Fibroblast of skin of back (primary cell): ENCODE measurements at regions not wholly inside any gene's neighbourhood (a gene's known extent, or its start where the extent isn't known, plus 50 kb on each side); places are given as distances from the start of the nearest gene placed in this dataset.
"Not testable (repeated sequence)": the region's sequence is repeated elsewhere in the genome, so short reads cannot be mapped to it uniquely, and the experiment has no call there.

Source experiments
- DNase-seq: peaks from one replicate; pipeline ENCODE4 v3.0.0-alpha.2; 2013

DNA sequence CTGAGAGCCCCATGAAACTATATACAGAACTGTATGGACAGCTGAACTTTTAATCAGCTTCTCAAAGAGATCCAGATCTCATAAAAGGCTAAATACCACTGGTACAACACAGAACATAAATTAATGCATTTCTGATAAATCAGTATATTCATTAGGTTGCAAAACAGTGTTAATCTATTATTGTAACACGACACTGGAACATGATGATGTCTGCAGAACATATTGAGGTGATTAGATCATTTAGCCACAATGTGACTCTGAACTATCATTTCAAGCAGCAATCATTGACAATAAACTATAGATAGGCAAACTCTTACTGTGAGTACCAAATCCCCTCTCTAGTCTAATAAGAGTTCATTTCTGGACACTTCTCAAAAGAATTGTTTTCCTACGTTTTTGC is 50.3 kb downstream of the GASK1B start:
- DNase-seq, result no peak

DNA sequence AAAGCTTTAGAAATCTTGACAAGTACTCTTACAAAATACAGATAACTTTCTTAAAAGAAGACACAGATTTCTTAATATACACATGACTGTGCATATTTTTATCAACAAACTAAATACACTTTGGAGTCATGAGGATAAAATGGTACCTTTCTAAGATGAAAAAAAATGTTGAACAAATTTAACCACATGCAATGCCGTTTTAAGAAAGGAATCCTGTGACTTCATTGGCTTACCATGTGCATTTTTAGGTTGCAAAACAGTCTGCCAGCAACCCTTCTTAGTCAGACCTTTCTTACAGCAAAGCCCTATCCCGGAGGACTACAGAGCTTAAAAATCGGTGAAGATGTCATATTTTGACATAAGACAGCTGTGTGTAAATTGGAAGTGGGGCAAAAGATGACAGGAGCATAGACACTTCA is 51.7 kb downstream of the GASK1B start:
- DNase-seq, result peak; percentile 92

DNA sequence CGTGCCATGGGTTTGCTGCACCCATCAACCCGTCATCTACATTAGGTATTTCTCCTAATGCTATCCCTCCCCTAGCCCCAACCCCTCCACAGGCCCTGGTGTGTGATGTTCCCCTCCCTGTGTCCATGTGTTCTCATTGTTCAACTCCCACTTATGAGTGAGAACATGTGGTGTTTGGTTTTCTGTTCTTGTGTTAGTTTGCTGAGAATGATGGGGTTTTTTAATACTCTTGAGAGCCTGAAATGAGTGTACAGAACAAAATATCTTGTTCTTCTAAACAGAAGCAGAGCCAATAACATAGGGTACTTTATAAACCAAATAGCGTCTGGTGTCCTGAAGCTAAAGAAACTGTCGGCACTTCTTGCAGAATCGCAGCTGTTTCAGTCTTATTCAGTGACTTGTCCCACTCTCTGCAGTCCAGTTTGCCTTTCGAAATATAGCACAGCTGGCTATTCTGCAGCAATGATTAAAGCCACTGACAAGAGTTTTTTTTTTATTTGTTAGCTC is 52.1 kb downstream of the GASK1B start:
- DNase-seq, result not testable (repeated sequence)

DNA sequence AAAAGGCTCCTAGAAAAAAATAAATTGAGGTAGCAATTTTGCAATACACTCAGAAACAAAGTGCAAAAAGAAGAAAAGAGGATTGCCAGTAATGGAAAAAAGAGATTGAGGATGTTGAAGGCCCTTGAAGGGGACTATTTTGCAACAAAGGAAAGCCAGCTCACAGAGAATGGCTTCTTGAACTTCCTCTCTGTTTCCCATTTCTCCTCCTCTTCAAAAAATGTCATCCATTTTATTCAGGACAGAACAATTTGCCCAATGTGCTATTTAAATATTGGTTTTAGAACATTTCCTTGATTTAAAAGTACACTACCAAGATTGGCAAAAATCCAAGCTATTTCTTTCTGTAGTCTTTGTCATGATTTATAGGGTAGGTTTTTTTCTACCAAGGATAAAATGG is 60.2 kb downstream of the GASK1B start:
- DNase-seq, result no peak

DNA sequence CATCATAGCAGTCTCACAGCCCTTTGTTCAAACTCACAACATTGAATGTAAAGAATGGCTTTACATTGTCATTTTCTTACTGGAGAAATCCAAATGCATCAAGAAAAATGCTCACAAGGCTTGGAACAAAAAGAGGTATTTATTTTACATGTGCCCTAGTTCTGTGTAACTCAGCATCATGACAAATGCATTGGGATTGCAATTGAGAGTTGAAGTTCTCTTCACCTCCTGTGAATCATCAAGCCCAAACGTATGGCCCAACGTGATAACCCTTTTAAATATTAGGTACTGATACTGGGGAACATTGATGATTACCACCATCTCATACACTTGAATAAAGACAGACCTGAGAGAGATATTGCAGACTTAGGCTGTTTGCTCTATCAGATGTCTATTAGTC is 61.6 kb downstream of the GASK1B start:
- no peak for DNase-seq

DNA sequence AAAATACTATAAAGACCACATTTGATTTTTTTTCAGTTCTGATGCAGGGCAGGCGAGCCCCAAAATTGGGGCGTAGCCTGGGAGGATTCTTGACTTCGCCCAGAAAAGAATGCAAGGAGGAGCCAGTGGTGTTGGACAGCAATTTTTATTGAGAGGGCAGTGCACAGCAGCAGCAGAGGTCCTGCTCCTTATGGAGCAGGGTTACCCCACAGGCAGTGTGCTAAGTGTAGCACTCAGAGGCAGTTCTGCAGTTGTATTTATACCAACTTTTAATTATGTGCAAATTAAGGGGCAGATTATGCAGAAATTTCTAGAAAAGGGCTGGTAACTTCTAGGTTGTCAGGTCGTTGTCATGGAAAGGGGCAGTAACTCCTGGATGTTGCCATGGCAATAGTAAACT is 69.9 kb downstream of the GASK1B start:
- no peak for DNase-seq

DNA sequence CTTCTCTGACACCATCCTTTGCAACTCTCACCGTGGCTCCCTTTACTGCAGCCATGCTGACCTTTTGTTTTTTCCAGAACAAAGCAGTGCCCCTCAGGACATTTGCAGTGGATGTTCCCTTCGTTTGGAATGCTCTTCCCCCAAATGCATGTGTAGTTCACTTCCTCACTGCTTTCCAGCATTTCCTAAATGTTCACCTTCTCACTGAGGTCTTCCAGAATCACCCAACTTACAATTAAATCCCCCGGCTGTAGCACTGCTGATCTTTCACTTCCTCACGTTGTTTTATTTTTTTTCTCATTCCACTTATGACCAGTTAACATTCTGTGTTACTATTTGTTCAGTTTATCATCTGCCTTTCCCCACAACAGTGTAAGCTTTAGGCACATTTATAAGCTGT is 73.1 kb downstream of the GASK1B start:
- no peak for DNase-seq

DNA sequence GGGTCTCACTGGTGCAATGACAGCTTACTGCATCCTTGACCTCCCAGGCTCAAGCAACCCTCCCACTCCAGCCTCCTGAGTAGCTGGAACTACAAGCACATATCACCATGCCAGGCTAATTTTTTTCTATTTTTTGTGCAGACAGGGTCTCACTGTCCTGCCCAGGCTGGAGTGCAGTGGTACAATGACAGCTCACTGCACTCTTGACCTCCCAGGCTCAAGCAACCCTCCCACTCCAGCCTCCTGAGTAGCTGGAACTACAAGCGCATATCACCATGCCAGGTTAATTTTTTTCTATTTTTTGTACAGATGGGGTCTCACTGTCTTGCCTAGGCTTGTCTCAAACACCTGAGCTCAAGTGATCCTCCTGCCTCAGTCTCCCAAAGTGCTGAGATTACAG is 74.0 kb downstream of the GASK1B start:
- DNase-seq, result no peak

DNA sequence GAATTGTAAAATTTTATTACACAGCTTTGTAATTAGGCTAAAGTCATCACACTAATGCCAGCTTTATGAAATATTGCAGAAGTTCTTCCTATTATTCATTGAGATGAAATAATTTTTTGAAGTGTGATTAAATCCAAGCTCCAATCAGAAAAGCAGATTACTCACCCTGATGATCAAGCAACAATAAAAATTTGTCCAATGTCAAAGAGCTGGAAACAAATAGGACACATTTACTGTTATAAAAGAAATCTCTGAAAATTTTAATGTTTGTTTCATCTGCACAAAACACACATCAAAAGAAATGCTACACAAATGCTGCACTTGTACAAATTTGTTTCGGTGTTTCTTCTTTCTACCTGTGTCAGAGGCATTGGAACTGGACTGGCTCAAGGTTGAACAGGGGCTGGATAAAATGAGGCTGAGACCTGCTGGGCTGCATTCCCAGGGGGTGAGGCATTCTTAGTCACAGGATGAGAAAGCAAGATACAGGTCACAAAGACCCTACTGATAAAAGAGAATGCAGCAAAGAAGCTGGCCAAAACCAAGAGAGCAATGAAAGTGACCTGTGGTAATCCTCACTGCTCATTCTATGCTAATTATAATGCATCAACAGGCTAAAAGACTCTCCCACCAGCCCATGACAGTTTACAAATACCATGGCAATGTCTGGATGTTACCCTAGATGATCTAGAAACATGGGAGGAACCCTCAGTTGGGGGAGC is 78.3 kb downstream of the GASK1B start:
- peak; percentile 13 for DNase-seq

DNA sequence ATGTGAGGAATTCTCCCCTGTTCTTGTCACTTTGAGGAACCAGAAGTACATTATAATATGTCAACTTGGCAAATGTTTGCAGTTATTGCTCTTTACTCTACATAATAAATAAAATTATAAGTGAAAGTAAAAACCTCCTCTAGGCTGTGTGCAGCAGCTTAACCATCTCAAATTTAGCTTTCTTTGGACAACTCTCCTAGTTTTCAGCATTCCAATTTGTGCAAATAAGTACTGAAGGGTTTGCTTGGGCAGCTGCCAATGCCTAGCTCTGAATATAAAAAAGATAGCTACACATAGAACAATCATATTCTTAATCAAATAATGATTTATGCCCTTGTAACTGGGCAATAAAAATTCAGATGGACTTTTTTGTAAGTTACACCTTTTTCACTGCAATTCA is 82.5 kb downstream of the GASK1B start:
- peak; percentile 4 for DNase-seq

DNA sequence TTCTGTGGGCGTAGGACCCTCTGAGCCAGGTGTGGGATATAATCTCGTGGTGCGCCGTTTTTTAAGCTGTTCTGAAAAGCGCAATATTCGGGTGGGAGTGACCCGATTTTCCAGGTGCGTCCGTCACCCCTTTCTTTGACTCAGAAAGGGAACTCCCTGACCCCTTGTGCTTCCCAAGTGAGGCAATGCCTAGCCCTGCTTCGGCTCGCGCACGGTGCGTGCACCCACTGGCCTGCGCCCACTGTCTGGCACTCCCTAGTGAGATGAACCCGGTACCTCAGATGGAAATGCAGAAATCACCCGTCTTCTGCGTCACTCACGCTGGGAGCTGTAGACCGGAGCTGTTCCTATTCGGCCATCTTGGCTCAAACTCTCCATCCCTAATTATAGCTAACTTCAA is 82.9 kb downstream of the GASK1B start:
- not testable (repeated sequence) for DNase-seq

DNA sequence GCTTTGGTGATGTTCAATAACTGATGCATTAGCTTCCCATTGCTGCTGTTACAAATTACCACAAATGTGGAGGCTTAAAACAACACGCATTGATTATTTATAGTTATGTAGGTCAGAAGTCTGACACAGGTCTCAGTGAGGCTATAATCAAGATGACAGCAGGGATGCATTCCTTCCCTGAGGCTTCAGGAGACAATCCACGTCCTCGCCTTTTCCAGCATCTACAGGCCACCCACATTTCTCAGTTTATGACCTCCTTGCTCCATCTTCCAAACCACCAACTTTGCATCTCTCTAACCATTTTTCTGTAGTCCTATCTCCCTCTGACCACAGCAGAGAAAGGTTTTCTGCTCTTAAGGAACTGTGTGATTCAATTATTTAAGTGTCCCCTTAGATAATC is 92.5 kb downstream of the GASK1B start:
- no peak for DNase-seq

DNA sequence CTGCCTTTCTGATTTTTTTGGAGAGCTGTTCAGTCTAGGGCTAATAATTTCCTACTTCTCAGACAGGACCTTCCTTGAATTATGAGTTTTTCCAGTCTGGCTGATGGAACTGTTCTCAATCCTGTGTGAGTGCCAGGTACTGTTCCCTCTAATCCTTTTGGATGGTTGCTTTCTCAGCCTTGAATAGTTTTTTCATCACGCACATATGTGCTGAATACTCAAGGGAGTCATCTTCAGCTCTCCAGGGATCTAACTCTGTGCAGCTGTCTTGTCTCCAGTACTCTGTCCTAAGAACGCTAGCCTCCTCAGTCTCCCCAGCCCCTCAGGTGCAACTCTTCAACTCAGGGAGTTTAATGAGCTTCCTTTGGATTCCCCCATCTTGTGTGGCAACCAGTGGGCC is 93.2 kb downstream of the GASK1B start:
- no peak for DNase-seq

DNA sequence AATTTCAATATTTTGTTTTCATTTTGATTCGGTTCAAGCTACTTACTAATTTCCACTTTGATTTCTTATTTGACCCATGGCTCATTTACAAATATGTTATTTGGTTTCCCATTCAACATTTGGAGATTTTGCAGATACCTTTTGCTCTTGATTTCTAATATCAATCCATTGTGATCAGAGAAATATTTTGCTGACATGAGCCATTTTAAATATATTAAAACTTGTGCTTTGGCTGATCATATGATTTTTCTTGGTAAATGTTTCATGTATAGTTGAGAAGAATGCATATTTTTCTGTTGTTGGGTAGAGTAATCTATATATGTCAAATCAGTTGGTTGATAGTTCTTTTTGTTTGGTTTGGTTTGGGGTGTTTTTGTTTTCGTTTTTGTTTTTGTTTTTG is 95.0 kb downstream of the GASK1B start:
- DNase-seq, result no peak

DNA sequence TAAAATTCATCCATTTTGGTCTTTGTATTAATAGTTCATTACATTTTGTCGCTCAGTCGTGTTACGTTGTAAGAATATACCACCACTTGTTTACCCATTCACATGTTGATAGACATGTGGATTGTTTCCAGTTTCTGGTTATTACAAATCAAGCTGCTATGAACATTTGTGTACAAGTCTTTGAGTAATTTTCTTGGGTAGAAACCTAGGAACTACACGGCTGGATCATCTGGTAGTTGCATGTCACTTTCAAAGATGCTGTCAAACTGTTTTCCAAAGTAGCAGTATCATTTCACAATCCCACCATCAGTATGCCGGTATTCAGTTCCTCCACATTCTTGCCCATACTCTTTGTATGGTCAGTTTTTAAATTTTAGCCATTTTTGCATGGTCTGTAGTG is 98.0 kb downstream of the GASK1B start:
- DNase-seq, result no peak

DNA sequence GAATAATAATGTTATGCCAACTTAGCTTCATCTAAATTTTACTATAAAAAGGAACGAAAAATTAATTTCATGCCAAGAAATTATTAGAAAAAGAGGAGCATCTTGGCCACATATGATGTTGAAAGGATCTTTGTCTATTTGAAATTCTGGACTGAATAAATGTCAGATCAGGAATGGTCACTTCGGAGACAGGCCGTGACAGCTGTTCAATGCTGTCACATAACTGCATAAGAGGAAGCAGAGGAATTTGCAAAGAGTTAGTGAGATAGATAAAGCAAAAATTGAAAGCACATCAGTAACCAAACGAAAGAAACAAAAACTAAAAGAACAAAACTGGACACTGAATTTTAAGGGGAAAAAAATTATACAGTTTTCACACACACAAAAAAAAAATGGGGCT is 100.9 kb downstream of the GASK1B start:
- no peak for DNase-seq

DNA sequence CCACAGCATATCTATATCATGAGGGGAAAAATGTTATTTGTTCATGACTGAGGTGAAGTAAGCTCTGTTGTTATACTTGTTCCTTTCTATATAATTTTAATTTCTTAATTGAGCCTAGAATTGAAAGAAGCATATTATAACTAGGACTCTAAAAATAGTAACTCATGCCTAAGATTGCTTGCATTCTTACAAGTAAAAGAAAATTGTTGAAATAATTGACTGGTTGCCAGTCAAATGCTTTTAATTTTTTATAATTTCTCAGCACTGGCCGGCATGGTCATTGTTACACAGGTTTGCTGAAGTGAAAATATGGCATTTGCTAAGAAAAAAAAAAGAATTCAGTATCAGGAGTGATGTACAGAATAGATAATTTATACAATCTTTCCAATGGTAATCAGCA is 104.8 kb downstream of the GASK1B start:
- peak; percentile 52 for DNase-seq

DNA sequence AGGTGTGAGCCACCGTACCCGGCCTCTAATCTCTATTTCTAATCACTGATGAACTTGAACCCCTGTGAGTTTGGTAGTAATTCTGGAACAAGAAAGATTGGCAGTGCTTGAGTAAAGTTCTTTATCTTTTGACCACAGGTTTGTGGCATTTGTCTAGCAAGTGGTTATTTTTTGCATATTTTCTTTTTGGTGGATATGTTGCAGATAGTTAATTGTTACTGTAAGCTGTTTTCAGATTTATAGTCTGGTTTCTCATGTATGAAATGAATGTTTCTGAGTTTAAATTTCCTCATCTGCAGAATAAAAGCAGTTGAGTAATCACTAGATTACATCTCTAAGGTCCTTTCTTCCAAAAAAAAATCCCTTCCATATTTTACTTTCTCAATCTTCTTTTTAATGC is 105.2 kb downstream of the GASK1B start:
- peak; percentile 3 for DNase-seq

DNA sequence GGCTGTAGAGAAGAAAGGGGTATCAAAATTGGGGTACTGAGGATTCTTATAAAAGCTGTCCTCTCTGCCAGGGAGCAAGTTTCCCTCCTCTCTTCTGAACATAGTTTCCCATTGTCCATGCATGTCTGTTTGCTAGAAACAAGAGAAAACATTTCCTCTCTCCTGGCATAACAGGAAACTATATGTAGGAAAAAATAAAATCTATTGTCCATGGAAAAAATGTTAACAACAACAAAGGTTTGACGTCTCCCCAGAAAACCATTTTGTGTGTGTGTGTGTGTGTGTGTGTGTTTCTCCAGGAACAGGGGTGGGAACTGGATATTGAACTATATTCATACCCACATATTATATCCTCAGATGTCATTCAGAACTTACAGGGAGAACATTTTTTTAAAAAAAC is 107.2 kb downstream of the GASK1B start:
- DNase-seq, result no peak

DNA sequence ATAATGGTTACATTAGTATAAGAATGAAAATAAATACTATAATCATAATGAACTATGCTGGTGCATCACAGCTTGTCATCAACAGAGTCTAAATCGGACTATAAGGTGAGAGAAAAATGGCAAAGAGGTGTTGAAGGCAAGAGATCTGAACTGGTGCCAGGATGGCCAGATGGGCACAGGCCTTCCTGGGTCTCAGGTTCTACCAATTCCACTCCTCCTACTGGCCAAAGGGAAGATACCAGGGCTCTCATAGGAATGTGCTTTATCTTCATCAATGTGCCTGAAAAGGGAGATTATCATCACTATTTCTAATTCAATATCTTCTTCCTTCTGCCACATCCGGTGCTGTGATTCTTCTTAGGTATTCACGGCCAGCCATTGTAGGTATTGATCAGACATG is 107.6 kb downstream of the GASK1B start:
- no peak for DNase-seq

DNA sequence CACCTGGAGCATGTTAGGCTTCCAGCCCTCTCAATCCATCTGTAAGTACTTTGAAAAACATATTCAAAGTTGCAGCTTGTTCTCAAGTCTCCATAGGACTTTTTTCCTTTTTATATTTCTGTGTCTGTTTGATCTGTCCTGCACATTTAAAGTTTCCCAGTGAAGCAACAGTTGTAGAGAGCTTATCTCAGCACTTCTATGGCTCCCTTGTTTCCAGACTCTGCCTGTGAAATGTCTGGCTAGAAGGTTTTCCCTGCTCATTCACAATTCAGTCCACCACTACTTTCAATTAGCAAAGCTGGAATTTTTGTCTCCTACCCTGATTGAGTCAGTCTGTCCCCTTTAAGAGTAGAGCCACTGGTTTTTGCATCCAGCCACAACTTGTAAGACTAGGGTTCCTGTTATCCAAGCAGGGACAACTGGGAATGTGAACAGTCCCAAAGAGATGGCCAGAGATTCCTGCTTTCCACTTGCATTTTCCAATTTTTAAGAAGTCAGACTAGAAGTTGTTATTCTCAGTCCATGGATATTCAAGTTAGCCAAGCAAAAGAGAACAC is 116.1 kb downstream of the GASK1B start:
- DNase-seq, result no peak

DNA sequence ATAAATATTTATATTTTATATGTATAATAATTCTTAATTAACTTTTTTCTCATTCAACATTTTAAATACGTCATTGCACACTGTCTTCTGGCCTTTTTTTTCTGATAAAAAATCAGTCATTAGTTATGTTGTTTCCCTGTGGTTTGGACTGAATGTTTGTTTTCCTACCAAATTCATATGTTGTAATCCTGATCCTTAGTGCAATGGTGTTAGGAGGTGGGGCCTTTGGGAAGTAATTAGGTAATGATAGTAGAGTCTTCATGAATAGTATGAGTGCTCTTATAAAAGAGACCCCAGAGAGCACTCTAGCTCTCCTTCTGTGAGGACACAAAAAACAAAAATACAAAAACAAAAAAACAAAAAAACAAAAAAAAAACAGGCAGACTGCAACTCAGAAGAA is 117.2 kb downstream of the GASK1B start:
- no peak for DNase-seq

DNA sequence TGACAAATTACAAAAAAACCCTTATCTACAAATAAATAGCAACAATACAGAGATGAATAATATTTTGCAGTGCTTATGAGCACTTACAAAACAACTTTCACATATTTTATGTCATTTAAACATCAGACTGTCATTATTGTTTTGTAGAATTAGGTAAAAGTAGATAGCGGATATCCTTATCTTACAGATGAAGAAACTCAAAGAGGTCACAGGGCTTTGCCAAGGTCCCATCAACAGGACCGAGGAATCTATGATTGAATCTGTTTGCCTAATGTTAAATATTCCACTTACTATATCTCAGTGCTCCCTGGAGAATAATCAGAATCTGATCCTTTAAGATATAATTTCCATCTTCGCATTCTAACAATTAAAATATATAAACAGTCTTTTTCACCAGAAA is 119.0 kb downstream of the GASK1B start:
- DNase-seq, result no peak

DNA sequence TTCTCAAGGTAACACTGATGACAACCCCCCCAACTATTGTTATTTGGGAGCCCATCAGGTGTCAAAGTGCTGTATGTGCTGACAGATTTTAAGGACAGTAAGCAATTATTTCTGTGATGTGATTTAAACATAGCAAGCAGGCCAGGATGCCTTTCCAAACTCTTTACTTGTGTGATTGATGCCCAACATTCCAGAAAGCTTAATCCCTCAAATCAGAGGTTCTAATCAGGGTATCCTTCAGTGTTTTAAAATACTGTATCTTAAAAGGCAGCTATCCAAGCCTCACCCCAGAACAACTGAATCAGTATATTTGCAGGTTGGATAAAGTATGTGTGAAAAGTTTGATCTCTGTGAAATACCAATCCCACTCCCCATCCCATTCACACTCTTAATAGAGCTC is 119.7 kb downstream of the GASK1B start:
- DNase-seq, result peak; percentile 5
